Activated CD8-positive, alpha-beta memory T cell treated with anti-CD3 and anti-CD28 coated beads, Interleukin-2, amount 50 U/mL, for 48 hours (primary cell): ENCODE measurements at regions not wholly inside any gene's neighbourhood (a gene's known extent, or its start where the extent isn't known, plus 50 kb on each side); places are given as distances from the start of the nearest gene placed in this dataset.

Source experiments
- DNase-seq: peaks from one replicate; pipeline ENCODE4 v3.0.0-alpha.2; 2020

DNA sequence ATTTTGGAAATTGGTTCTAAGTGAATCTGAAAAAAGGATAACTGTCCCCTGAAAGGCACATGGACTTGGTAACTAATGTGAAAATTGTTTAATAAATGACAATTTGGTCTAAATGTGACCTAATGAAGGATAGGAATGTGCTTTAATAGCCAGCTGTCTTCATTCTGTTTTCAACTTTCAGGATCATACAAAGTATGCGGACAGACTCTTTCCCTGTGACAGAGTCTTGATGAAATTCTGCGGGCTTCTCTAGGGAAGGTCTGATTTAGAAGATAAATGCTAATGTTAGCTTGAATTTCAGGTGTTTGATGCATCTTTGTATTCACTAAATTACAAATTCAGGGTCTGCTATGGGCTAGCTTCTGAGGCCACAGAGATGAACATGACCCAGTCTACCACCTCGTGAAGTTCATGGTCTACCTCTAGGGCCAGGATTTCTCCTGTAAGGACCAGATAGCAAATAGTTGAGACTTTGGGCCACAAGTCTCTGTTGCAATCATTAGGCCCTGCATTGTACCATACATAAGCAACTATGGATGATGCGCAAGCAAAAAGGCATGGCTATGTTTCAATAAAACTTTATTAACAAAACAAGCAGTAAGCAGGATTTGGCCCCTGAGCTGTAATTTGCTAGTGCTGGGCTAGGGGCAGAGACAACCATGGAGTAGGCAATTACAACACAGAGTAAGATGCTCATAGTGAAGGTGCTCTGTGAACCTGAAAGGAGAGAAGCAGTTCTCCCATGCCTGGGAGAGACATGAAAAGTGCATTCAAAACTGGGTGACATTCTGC is 368.6 kb downstream of the INHBA start:
- no peak for DNase-seq

- DNase-seq, result no peak
Observed at GRCh38 chr7:41333511-41333910, 369.4 kb downstream of the INHBA start.

DNA sequence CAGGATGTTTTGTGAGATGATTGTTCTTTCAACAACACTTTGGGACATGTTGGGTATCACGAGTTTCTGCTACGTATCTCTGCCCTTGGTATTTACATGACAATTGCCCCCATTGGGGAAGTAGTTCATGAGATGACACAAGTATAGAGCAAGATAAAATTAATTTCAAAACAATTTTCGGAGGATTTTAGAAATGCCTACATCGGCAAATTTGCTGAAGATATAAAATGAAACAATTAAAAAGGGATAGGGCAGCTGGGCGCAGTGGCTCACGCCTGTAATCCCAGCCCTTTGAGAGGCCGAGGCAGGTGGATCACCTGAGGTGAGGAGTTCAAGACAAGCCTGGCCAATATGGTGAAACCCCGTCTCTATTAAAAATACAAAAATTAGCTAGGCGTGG is 371.7 kb downstream of the INHBA start:
- no peak for DNase-seq

DNA sequence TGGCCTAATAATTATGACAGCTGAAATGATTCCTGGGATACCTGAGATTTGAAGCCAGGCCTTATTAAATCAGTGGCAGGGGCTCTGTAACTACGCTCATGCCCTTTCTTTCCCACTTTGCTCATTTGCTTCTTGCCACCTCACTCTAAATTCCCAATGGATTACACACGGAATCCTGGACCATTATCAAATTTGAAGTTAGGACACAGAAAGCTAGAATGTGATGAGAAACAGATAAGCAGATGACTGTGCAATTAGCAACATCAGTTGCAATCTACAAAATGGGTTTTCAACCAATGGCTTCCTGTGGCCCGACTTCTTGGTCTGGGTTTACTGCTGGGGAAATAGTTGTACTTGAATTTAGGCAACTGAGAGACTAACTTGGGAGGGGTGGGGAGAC is 374.3 kb downstream of the INHBA start:
- no peak for DNase-seq

DNA sequence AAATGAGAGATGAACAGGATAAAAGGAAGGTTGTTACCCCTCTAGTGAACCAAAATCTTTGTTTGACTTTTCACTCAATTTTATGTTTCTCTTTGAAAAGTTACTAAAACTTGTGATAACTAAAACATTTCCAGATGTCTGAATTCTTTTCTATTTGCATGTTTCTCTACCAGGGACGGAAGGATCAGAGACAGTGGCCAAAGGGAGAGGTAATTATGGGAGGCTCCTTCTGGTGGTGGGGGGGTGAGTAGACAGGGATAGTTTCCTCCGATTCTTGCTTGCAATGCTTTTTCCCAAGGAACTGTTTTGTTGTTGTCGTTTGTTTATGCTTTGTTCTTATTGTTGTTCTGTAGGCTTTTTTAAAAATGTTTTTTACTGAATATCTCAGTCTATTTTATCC is 374.8 kb downstream of the INHBA start:
- DNase-seq, result no peak

DNA sequence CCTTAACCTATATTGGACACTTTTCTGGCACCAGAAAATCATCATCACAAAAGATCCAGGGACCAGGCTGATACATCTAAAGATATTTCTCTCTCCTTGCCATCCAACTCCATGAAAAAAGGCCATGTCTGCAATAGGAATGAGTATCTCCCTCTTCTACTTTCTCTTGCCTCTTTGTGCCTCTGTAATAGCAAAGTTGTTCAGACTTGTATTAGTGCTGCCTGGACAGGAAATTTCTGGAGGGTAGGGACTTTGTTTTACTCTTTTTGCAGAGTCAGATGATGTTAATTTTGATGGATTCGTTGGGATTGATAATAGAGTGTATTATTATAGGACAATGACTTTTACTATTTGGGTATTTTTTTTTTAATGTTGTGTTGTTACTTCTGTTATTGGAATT is 376.3 kb downstream of the INHBA start:
- DNase-seq, result no peak

- no peak for DNase-seq
Observed at GRCh38 chr7:41323806-41324205, 379.1 kb downstream of the INHBA start.

- no peak for DNase-seq
Observed at GRCh38 chr7:41319581-41319980, 383.3 kb downstream of the INHBA start.

DNA sequence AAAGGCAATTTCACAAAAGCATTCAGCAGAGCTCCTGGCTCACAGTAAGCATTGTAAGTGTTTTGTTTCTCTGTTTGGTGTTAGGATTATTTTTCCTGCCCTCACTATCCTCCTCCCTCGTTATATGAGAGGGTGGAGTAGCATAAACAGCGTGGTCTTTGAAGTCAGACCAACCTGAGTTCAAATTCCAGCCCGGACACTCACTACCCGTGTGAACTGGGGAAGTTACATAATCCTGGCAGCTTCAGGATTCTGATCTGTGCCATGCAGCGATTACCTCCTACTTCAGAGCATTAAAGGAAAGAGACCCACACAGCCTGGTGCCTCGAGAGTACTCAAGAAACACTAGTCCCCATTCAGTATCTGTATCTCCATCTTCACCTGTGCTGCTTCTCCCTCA is 386.5 kb downstream of the INHBA start:
- DNase-seq, result no peak

DNA sequence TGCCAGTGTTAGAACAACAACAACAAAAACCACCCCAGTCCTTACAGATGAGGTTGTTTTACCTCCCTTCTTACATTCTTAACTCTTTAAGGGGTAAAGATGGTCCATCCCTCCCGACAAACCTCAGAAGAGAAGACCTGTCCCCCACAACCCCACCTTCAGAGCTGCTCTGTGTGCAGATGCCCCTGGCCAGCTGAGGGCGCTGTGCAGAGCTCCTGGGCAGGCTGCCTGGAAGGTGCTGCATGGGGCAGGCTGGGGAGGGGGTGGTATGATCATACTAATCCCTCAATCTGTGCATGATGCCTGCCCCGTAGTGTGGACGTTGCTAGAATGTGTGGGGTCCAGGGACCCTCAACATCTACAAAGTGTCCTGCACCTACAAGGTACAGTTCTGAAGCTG is 387.1 kb downstream of the INHBA start:
- no peak for DNase-seq

DNA sequence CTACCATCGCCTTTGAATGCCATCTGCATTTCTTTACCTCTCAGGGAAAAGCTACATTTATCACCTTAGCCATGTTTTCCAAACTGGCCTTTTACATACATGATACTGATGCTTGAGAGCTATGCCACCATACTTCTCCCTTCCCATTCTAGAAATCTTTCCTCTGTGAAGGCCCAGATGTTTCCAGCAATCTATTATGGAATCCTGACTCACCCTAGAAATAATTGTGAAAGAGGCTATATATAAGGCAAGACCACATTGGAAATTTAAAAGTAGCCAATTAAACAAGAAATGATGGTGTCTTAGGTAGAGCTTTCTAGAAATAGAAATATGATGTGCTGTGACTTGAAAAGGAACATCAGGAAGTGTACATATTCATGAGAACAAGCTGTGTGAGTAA is 389.7 kb downstream of the INHBA start:
- no peak for DNase-seq

DNA sequence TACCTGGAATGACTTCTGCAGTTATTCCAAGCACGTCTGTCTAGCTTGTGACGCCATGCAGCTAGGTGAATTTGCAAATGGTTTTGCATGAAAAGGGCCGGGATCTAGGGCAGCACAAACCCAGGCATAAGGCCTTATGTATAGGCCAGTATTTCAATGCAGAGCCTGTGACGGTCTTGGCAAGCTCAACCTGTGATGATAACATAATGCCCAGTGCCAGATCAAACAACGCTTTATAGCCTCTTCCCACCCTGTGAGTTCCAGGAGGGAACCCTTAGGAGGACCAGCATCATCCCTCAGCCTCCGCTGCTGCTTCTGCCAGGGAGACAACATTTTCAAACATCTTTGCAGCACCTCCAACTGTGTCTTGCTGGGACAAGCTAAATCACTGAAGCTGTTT is 390.7 kb downstream of the INHBA start:
- no peak for DNase-seq

DNA sequence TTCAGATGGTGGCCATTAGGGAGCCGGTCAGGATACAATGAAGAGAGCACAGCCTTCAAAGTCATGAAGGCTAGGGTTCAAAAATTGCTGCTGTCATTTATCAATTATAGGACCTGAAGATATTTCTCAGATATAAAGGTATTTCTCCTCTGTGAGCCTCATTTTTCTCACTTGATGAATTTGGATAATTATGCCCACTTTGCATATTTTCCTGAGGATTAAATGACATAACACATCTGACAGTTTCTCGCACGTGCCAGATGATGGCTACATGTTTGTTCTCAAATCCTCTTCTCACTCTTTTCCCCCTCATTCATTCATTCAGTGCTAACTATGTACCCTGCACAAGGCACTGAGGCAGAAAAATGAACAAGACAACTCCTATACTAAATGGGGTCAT is 391.6 kb downstream of the INHBA start:
- no peak for DNase-seq

- no peak for DNase-seq
Observed at GRCh38 chr7:41306486-41306885, 396.4 kb downstream of the INHBA start.

DNA sequence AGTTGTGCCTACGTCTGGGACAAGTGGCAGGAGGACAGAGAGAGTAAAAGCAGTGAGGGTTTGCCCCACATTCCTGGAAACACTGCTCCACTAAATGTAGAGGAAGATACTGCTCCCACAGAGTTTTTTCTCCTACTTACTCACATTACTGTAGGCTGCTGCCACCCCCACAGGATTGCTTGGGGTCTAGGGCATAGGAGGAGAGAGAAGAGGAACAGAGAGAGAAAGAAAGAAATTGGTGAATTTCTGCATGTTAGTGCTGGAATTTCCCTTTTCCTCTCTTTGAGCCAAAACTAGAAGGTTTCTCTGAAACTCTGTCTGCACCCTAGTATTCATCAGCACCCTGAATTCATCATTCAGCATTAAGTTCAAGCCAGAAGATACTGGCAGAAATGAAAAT is 397.9 kb downstream of the INHBA start:
- no peak for DNase-seq

DNA sequence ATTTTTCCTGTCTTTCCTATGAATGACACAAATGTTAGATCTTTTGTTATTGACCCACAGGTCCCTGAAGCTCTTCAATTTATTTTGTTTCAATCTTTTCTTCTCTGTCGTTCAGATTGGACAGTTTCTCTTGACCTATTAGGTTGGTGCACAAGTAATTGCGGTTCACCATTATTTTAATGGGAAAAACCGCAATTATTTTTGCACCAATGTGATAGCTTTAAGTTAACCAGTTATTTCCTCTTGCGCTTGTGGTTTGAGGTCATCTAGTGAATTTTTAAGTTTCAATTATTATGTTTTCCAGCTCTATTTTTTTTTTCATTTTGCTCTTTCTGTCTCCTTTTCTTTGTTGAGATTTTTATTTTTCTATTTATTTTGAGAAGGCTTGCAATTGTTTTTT is 399.2 kb downstream of the INHBA start:
- DNase-seq, result no peak

DNA sequence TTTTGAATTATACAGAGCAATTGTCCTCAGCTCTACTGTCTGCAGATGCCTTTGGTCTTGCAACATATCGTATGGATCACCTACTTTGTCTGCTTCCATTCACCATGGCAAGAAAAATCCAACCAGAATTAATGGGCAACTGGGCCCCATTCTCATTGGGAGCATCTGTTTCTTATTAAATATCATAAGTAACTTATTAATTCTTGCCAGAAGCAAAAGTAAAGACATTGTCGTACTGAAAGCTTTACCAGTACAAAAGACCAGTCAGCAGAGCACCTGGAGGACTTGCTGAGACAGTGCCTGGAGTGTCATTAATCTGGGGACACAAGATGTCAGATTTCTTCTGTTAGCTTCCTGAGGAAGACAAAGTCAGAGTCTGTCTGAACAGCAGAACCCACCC is 404.5 kb downstream of the INHBA start:
- no peak for DNase-seq

- no peak for DNase-seq
Observed at GRCh38 chr7:41297166-41297565, 405.7 kb downstream of the INHBA start.

DNA sequence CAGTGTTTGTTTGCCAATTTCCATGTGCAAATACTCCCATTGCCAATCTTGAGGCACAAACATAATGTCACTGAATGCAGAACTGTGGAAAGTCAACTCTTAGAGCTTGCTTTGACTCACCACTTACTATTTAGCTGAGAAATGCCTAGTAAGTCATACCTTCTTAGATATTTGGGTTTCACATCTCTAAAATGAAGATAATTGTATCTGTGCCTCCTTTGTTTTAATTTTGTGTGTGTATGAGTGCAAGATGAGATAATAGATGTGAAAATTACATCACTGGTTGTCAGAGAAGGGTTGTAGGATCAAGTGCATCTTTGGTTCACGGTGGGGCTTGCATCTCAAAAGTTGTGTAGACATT is 407.5 kb downstream of the INHBA start:
- DNase-seq, result no peak

GRCh38 chr7:41294556-41295454 is 408.1 kb downstream of the INHBA start:
- no peak for DNase-seq

GRCh38 chr7:41292487-41292886 is 410.4 kb downstream of the INHBA start:
- DNase-seq, result no peak

DNA sequence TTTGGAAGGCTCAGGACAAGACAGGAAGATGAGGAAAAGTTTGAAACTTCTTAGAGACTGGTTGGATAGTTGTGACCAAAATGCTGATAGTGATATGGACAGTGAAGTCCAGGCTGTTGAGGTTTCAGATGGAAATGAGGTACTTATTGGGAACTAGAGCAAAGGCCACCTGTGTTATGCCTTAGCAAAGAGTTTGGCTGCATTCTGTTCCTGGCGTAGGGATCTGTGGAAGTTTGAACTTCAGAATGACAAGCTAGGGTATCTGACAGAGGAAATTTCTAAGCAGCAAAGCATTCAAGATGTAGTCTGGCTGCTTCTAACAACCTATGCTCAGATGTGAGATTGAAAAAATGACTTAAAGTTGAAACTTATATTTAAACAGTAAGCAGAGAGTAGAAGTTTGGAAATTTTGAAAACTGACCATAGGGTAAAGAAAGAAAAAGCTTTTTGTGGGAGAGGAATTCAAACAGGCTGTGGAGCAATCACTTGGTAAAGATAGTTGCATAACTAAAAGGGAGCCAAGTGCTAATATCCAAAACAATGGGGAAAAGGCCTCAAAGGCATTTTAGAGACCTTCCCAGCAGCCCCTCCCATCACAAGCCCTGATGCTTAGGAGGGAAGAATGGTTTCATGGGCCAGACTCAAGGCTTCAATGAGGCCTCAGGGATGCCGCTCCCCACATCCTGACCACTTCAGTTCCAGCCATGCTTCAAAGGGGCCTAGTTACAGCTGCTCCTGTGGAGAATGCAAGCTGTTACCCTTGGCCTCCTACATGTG is 415.1 kb downstream of the INHBA start:
- DNase-seq, result no peak

DNA sequence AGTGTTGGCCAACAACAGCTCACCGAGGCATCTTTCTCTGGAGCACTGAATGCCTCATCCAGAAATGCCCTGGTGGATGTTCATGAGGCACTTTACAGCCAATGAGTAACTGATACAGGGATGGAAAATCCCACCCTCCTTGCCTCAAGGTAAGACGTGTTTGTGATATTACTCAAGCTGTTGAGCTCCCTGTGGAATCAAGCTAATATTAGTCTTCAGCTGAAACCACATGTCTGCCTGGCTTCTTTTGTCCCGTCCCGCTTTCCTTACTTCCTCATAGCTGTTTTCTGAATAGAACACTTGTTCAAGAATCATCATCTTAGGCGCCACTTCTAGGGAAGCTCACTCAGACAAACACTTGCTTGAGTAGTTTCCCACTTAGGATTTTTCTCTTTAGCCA is 422.4 kb downstream of the INHBA start:
- DNase-seq, result no peak

GRCh38 chr7:41277561-41277960 is 425.3 kb downstream of the INHBA start:
- no peak for DNase-seq
